ENCODE measurements at regions not wholly inside any gene's neighbourhood (a gene's known extent, or its start where the extent isn't known, plus 50 kb on each side); places are given as distances from the start of the nearest gene placed in this dataset.
"Not testable (repeated sequence)": the region's sequence is repeated elsewhere in the genome, so short reads cannot be mapped to it uniquely, and the experiment has no call there.

DNA sequence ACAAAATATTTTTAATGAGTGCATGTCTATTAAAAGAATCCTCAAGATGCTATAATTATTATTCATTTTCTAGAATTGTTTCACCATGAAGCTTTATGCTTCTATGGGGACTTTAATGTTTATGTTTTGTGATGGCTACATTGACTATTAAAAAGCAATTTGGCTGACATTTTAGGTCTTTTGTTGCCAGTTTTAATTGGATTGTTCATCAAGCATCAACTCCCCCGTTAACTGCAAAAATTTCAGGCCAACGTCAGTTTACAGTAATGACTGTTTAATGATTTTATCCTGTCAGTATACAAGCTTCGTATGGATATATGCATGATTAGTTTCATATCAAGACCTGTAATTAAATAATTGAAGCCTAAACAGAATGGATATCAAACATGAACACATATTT lies 422.8 kb downstream of the SH2D1A start:
- no peak for DNase-seq (ENCODE audit: insufficient read length, low spot score)
- TF ChIP-seq, protein P1, sequence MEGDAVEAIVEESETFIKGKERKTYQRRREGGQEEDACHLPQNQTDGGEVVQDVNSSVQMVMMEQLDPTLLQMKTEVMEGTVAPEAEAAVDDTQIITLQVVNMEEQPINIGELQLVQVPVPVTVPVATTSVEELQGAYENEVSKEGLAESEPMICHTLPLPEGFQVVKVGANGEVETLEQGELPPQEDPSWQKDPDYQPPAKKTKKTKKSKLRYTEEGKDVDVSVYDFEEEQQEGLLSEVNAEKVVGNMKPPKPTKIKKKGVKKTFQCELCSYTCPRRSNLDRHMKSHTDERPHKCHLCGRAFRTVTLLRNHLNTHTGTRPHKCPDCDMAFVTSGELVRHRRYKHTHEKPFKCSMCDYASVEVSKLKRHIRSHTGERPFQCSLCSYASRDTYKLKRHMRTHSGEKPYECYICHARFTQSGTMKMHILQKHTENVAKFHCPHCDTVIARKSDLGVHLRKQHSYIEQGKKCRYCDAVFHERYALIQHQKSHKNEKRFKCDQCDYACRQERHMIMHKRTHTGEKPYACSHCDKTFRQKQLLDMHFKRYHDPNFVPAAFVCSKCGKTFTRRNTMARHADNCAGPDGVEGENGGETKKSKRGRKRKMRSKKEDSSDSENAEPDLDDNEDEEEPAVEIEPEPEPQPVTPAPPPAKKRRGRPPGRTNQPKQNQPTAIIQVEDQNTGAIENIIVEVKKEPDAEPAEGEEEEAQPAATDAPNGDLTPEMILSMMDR (IDR thresholded peaks at IDR 0.05; ENCODE audit: insufficient read depth, missing control alignments), result no peak
- no peak for FAIRE-seq

DNA sequence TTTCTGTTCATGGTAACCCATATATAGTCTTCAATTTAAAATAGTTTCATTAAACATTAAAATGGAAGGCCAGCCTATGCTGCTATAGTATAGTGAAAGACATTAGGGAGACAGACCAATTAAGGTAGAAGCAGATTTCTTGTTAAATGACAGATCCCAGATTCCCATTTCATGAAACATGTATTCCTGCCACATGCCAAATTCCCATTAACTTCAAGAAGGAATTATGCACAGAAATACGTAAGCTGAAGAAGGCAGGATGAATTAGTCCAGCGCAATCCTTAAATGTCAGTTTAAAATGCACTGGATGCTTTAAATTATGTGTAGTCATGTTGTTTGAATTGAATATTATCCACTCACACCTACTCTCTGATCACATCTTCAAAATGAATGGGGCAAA lies 424.9 kb downstream of the SH2D1A start:
- TF ChIP-seq, protein P1 (IDR thresholded peaks at IDR 0.05; ENCODE audit: insufficient read depth, missing control alignments), result no peak
- peak; percentile 11 for FAIRE-seq
- DNase-seq (ENCODE audit: insufficient read length, low spot score), result no peak

DNA sequence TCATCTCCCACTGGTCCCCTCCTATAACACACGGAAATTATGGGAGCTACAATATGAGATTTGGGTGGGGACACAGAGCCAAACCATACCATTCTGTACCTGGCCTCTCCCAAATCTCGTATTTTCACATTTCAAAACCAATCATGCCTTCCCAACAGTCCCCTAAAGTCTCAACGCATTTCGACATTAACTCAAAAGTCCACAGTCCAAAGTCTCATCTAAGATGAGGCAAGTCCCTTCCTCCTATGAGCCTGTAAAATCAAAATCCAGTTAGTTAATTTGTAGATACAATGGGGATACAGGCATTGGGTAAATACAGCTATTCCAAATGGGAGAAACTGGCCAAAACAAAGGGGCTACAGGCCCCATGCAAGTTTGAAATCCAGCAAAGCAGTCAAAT lies 441.9 kb downstream of the SH2D1A start:
- not testable (repeated sequence) for FAIRE-seq; DNase-seq (ENCODE audit: insufficient read length, low spot score)

DNA sequence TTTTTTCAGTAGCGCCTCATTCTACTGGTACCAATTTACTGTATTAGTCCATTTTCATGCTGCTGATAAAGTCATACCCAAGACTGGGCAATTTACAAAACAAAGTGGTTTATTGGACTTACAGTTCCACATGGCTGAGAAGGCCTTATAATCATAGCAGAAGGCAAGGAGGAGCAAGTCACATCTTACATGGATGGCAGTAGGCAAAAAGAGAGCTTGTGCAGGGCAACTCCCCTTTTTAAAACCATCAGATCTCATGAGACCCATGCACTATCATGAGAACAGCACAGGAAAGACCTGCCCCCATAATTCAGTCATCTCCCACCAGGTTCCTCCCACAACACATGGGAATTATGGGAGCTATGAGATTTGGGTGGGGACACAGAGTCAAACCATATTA lies 443.5 kb downstream of the SH2D1A start:
- DNase-seq (ENCODE audit: insufficient read length, low spot score); FAIRE-seq: not testable (repeated sequence)

DNA sequence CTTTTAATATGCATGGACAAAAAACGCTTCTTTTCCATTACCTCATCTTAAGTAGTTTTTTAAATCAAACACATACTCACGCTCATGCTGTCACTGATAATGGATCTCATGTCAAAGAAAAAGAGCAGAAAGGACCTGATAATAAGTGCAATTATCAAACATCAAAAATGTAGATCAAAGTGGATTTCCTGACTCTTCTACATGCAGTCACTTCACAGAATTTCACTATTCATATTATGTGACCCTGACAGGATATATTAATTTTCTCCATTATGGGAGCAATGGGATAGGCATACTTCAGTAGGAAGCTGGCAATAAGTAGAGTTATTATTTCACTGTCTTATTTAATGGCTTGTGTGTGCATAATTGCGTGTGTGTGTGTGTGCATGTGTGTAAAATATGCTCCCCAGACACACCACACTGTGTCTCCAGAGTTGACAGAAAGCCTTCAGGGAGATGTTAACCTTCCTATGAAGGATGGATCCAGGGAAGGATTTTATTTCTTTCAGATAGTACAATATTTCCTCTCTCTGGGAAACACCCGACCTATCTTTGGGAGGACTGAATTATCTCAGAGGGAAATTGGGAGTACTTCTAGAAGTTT lies 445.2 kb downstream of the SH2D1A start:
- TF ChIP-seq, protein P1 (IDR thresholded peaks at IDR 0.05; ENCODE audit: insufficient read depth, missing control alignments), result no peak
- FAIRE-seq, result no peak
- no peak for DNase-seq (ENCODE audit: insufficient read length, low spot score)

DNA sequence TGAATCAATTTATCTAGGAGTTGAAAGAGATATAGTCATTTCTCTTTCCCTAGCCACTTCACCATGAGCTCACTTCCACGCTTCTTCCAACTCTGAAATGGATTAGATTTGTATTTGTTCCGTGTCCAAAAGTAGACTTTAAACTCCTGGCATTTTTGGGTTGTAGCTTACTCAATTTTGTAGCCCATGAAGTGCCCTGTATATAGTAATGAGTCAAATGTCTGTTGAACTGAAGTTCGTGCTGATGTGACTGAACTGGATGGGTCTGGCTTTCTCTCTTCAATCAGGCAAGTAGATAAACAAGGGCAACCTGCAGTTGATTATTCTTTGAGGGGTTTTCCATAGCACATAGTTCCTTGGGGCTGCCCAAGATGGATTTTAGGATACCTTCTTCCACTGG lies 450.6 kb downstream of the SH2D1A start:
- FAIRE-seq (no peak), DNase-seq (ENCODE audit: insufficient read length, low spot score) (no peak)
- TF ChIP-seq, protein P1 (IDR thresholded peaks at IDR 0.05; ENCODE audit: insufficient read depth, missing control alignments), result no peak

DNA sequence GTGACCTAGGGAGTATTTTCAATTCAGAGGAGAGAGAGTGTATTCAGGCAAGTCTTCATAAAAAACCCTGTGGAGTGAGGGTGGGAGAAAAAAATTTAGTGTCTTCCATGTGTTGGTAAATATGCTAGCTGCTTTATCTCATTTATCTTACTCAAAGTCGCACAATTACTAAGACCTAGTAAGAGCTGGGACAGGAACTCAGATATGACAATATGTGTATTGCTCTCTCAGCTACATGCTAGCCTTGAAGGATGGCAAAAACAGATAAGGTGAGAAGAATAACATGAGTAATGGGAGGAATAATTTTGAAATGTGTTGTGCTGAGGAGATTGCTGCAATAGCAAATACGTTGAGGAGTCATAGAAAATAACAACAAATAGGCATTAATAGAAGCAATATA lies 458.6 kb downstream of the SH2D1A start:
- no peak for DNase-seq (ENCODE audit: insufficient read length, low spot score)
- FAIRE-seq, result no peak
- TF ChIP-seq, protein P1 (IDR thresholded peaks at IDR 0.05; ENCODE audit: insufficient read depth, missing control alignments), result no peak

DNA sequence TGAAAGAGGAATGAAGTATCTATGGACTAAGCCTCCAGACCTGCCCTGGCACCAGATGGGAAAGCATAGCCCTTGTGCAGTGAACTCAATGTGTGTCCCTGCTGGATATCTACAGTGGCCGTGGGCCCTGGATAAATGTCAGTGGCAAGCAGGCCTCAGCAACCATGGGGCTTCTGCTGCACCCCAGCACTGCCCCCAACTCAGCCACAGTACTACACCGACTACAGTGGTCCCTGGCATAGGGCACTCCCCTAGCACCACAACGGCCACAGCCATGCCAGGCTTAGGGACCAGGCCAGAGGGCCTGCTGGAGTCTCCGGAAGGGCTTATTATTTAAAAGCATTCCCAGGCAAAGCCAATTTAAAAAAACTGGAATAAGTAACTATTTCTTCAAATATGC lies 459.1 kb downstream of the SH2D1A start:
- no peak for DNase-seq (ENCODE audit: insufficient read length, low spot score)
- no peak for FAIRE-seq

More for the DNA sequence above, 459.1 kb downstream of the SH2D1A start:
- TF ChIP-seq, protein P1 (IDR thresholded peaks at IDR 0.05; ENCODE audit: insufficient read depth, missing control alignments), result no peak

Measured in D721Med (cell line).